Stimulated activated CD8-positive, alpha-beta memory T cell treated with anti-CD3 and anti-CD28 coated beads, Interleukin-2, amount 100 ng/mL, for 48 hours (primary cell): ENCODE measurements at regions not wholly inside any gene's neighbourhood (a gene's known extent, or its start where the extent isn't known, plus 50 kb on each side); places are given as distances from the start of the nearest gene placed in this dataset.
"Not testable (repeated sequence)": the region's sequence is repeated elsewhere in the genome, so short reads cannot be mapped to it uniquely, and the experiment has no call there.

Experiments
- DNase-seq, 2 donors: peaks; one replicate each; pipeline ENCODE4 v3.0.0-alpha.2; 2020; ENCODE audit warnings: low read depth in 2 of 2

- DNase-seq = no peak
These were observed 63.2 kb downstream of the NENF start for GRCh38 chr1:212495766-212496494.

- no peak for DNase-seq
These were observed 64.0 kb downstream of the NENF start for GRCh38 chr1:212496682-212497081.

GRCh38 chr1:212497553-212497952, 64.8 kb downstream of the NENF start:
- no peak for DNase-seq

- DNase-seq = no peak
These were observed 65.7 kb downstream of the NENF start for GRCh38 chr1:212498283-212499040.

GRCh38 chr1:212500351-212500750, 67.6 kb downstream of the NENF start:
- DNase-seq = no peak

- DNase-seq = no peak
These were observed 68.3 kb downstream of the NENF start for GRCh38 chr1:212500983-212501382.

- no peak for DNase-seq
These were observed 71.0 kb downstream of the NENF start for GRCh38 chr1:212503714-212504113.

GRCh38 chr1:212504171-212504803, 71.6 kb downstream of the NENF start:
- no peak for DNase-seq

- no peak for DNase-seq
These were observed 73.9 kb downstream of the NENF start for GRCh38 chr1:212506666-212507065.

GRCh38 chr1:212507369-212507768, 74.6 kb downstream of the NENF start:
- DNase-seq = no peak

- no peak for DNase-seq
These were observed 80.3 kb downstream of the NENF start for GRCh38 chr1:212512816-212513559.

GRCh38 chr1:212513586-212513985, 80.9 kb downstream of the NENF start:
- DNase-seq = no peak

GRCh38 chr1:212514056-212514614, 81.4 kb downstream of the NENF start:
- no peak for DNase-seq

- no peak for DNase-seq
These were observed 82.1 kb downstream of the NENF start for GRCh38 chr1:212514782-212515181.

- DNase-seq = no peak
These were observed 82.6 kb downstream of the NENF start for GRCh38 chr1:212515329-212515760.

- not testable (repeated sequence) for DNase-seq
These were observed 83.3 kb downstream of the NENF start for GRCh38 chr1:212516012-212516411.

- DNase-seq = no peak
These were observed 85.7 kb downstream of the NENF start for GRCh38 chr1:212518188-212519054.

GRCh38 chr1:212519131-212519530, 86.4 kb downstream of the NENF start:
- DNase-seq = no peak

GRCh38 chr1:212520299-212520698, 87.6 kb downstream of the NENF start:
- DNase-seq = no peak

GRCh38 chr1:212520746-212521145, 87.8 kb upstream of the ATF3 start:
- no peak for DNase-seq
